GM12892 (cell line): ENCODE measurements at regions not wholly inside any gene's neighbourhood (a gene's known extent, or its start where the extent isn't known, plus 50 kb on each side); places are given as distances from the start of the nearest gene placed in this dataset.

Experiments
- POLR2A ChIP-seq: IDR thresholded peaks from 2 replicates; pipeline ENCODE4 v1.6.1; 2011; ENCODE audit warnings: low read depth, low read length, control low read depth
- POLR2AphosphoS5 ChIP-seq: IDR thresholded peaks from 2 replicates; pipeline ENCODE4 v1.6.1; 2011; ENCODE audit warnings: low read depth, low read length, control low read depth
- TAF1 ChIP-seq: IDR thresholded peaks from 2 replicates; pipeline ENCODE4 v1.6.1; 2011; ENCODE audit warnings: low read depth, mild to moderate bottlenecking, control low read depth, low read length, borderline replicate concordance

GRCh38 chr1:115458426-115459114 lies 120.5 kb upstream of the NGF start:
- no peak for TF ChIP-seq POLR2AphosphoS5
- TF ChIP-seq TAF1 = no peak
- no peak for TF ChIP-seq POLR2A
